ENCODE measurements at regions not wholly inside any gene's neighbourhood (a gene's known extent, or its start where the extent isn't known, plus 50 kb on each side); places are given as distances from the start of the nearest gene placed in this dataset.

GRCh38 chr10:55497893-55498499, 697.0 kb upstream of the PCDH15 start:
- in situ Hi-C loops (cut with MboI; ENCODE audit: low pct_ligation_motif_present in 1 of 4, low pct_unique_long_range_greater_than_20kb in 1 of 4, low sequenced_read_pairs in 3 of 4): no loop called here
- no peaks in the 10 kb centered on the region for H3K4me1 ChIP-seq
- no peak overlapping the region for H3K27ac ChIP-seq
- H3K9me3 ChIP-seq: no peaks in the 10 kb centered on the region
- WGBS, 2 donors (ENCODE audit: low coverage in 1 of 2): 55 to 69% methylated on average over 4 of the region's 4 CpGs
- DNase-seq: no peak
- no peak for TF ChIP-seq POLR2A (IDR thresholded peaks at IDR 0.05)
- TF ChIP-seq EP300 (IDR thresholded peaks at IDR 0.05; ENCODE audit: low read depth): no peak
- TF ChIP-seq POLR2AphosphoS5 (IDR thresholded peaks at IDR 0.05): no peak
- TF ChIP-seq CTCF (IDR thresholded peaks at IDR 0.05): no peak
- H3K36me3 ChIP-seq: no peaks in the 10 kb centered on the region
- intact Hi-C loops (cut with DNase I; ENCODE audit: low total_unique reads): no loop called here
- no peaks in the 10 kb centered on the region for H3K27me3 ChIP-seq
- no peak overlapping the region for H3K4me3 ChIP-seq

GRCh38 chr10:55495555-55495954, 694.5 kb upstream of the PCDH15 start:
- in situ Hi-C loops (cut with MboI; ENCODE audit: low pct_ligation_motif_present in 1 of 4, low pct_unique_long_range_greater_than_20kb in 1 of 4, low sequenced_read_pairs in 3 of 4): no loop called here
- TF ChIP-seq POLR2AphosphoS5 (IDR thresholded peaks at IDR 0.05) (no peak), EP300 (IDR thresholded peaks at IDR 0.05; ENCODE audit: low read depth) (no peak), CTCF (IDR thresholded peaks at IDR 0.05) (no peak), POLR2A (IDR thresholded peaks at IDR 0.05) (no peak)
- Histone ChIP-seq H3K9me3 (no peaks in the 10 kb centered on the region), H3K36me3 (no peaks in the 10 kb centered on the region), H3K27me3 (no peaks in the 10 kb centered on the region), H3K4me3 (no peak overlapping the region), H3K27ac (no peak overlapping the region), H3K4me1 (no peaks in the 10 kb centered on the region)
- intact Hi-C loops (cut with DNase I; ENCODE audit: low total_unique reads): no loop called here
- DNase-seq: no peak

- H3K9me3 ChIP-seq: no peaks in the 10 kb centered on the region
- no peak overlapping the region for H3K4me3 ChIP-seq
- TF ChIP-seq POLR2A (IDR thresholded peaks at IDR 0.05) (no peak), POLR2AphosphoS5 (IDR thresholded peaks at IDR 0.05) (no peak), EP300 (IDR thresholded peaks at IDR 0.05; ENCODE audit: low read depth) (no peak)
- H3K36me3 ChIP-seq: no peaks in the 10 kb centered on the region
- in situ Hi-C loops (cut with MboI; ENCODE audit: low pct_ligation_motif_present in 1 of 4, low pct_unique_long_range_greater_than_20kb in 1 of 4, low sequenced_read_pairs in 3 of 4): no loop called here
- no peak overlapping the region for H3K27ac ChIP-seq
- no peaks in the 10 kb centered on the region for H3K4me1 ChIP-seq
- 64% methylated on average over 1 of the region's 1 CpG for whole genome bisulfite sequencing, 2 donors (ENCODE audit: low coverage in 1 of 2)
- no peak for DNase-seq
- no peaks in the 10 kb centered on the region for H3K27me3 ChIP-seq
- intact Hi-C loops (cut with DNase I; ENCODE audit: low total_unique reads): no loop called here
Measured at GRCh38 chr10:55491712-55492111, 690.7 kb upstream of the PCDH15 start.

GRCh38 chr10:55485827-55486226, 684.8 kb upstream of the PCDH15 start:
- in situ Hi-C loops (cut with MboI; ENCODE audit: low pct_ligation_motif_present in 1 of 4, low pct_unique_long_range_greater_than_20kb in 1 of 4, low sequenced_read_pairs in 3 of 4): no loop called here
- Histone ChIP-seq H3K27ac (no peak overlapping the region), H3K4me3 (no peak overlapping the region), H3K4me1 (no peaks in the 10 kb centered on the region), H3K27me3 (no peaks in the 10 kb centered on the region), H3K9me3 (no peaks in the 10 kb centered on the region), H3K36me3 (no peaks in the 10 kb centered on the region)
- no peak for TF ChIP-seq POLR2AphosphoS5 (IDR thresholded peaks at IDR 0.05)
- TF ChIP-seq CTCF (IDR thresholded peaks at IDR 0.05): no peak
- no peak for TF ChIP-seq POLR2A (IDR thresholded peaks at IDR 0.05)
- TF ChIP-seq EP300 (IDR thresholded peaks at IDR 0.05; ENCODE audit: low read depth): no peak
- intact Hi-C loops (cut with DNase I; ENCODE audit: low total_unique reads): no loop called here
- WGBS, 2 donors (ENCODE audit: low coverage in 1 of 2): 60 to 64% methylated on average over 4 of the region's 4 CpGs
- DNase-seq: no peak

- 76% methylated on average over 1 of the region's 1 CpG; no CpG with 5 or more reads in 1 of the 2 donors for WGBS, 2 donors (ENCODE audit: low coverage in 1 of 2)
- Histone ChIP-seq H3K4me1 (no peaks in the 10 kb centered on the region), H3K27me3 (no peaks in the 10 kb centered on the region), H3K36me3 (no peaks in the 10 kb centered on the region), H3K27ac (no peak overlapping the region), H3K4me3 (no peak overlapping the region), H3K9me3 (peaks cover 0 to 3% of the 10 kb centered on the region in 2 donors)
- in situ Hi-C loops (cut with MboI; ENCODE audit: low pct_ligation_motif_present in 1 of 4, low pct_unique_long_range_greater_than_20kb in 1 of 4, low sequenced_read_pairs in 3 of 4): no loop called here
- DNase-seq: no peak
- intact Hi-C loops (cut with DNase I; ENCODE audit: low total_unique reads): no loop called here
- TF ChIP-seq POLR2A (IDR thresholded peaks at IDR 0.05): no peak
- no peak for TF ChIP-seq POLR2AphosphoS5 (IDR thresholded peaks at IDR 0.05)
- no peak for TF ChIP-seq CTCF (IDR thresholded peaks at IDR 0.05)
- no peak for TF ChIP-seq EP300 (IDR thresholded peaks at IDR 0.05; ENCODE audit: low read depth)
Measured at GRCh38 chr10:55476129-55476528, 675.1 kb upstream of the PCDH15 start.
